DOHH2 (cell line): ENCODE measurements at regions not wholly inside any gene's neighbourhood (a gene's known extent, or its start where the extent isn't known, plus 50 kb on each side); places are given as distances from the start of the nearest gene placed in this dataset.

Experiments
- CTCF ChIP-seq: fragments of 200-600 bp; sonication (generic); IDR thresholded peaks from one replicate; pipeline ENCODE4 v1.5.1; 2014; ENCODE audit warnings: antibody characterized with exemption, mild to moderate bottlenecking, low read depth, low read length; ENCODE audit not compliant: poor library complexity, severe bottlenecking
- EZH2phosphoT487 ChIP-seq: fragments of 200-600 bp; sonication (generic); IDR thresholded peaks from 2 replicates; pipeline ENCODE4 v1.6.1; 2017; ENCODE audit warnings: borderline replicate concordance, mild to moderate bottlenecking, antibody characterized with exemption, low read length, moderate library complexity, mixed read lengths

- TF ChIP-seq CTCF, result no peak
- no peak for TF ChIP-seq EZH2phosphoT487
These were observed 126.0 kb upstream of the ACVR2A start for GRCh38 chr2:147718831-147719230.
